ENCODE measurements at regions not wholly inside any gene's neighbourhood (a gene's known extent, or its start where the extent isn't known, plus 50 kb on each side); places are given as distances from the start of the nearest gene placed in this dataset.
"Not testable (repeated sequence)": the region's sequence is repeated elsewhere in the genome, so short reads cannot be mapped to it uniquely, and the experiment has no call there.

DNA sequence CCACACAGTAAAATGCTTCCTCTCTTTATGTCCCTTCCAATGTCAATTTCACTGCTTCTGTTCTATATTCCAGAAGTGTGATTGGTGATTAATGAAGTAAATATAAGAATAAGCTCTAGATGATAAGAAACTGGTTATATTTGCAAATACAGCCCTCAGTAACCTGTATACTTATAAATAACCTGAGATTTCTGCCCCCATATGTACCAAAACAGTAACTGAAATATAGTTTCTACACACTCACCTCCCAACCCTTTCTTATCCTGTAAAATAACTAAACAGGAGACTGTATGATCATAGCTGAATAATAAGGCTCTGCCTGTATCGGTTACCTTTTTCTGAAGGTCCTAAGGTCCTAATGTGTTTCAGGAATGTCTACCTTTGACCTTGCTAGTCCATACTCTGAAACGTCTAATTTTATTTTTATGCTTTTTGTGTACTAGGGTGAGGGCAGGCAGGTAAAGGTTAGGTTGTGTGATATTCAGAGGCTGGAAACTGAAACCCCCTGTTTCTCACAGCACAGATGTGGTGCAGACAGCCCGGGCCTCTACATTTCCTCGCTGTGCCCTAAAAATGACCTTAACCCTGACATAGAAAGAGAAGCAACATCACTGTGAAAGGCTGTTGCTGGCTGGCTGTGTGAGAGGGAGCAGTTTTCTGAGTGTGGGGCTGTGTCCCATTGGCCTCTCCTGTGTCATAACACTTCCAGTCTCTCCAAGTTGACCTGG is 378.8 kb downstream of the CENPW start:
- TF ChIP-seq, protein P1, sequence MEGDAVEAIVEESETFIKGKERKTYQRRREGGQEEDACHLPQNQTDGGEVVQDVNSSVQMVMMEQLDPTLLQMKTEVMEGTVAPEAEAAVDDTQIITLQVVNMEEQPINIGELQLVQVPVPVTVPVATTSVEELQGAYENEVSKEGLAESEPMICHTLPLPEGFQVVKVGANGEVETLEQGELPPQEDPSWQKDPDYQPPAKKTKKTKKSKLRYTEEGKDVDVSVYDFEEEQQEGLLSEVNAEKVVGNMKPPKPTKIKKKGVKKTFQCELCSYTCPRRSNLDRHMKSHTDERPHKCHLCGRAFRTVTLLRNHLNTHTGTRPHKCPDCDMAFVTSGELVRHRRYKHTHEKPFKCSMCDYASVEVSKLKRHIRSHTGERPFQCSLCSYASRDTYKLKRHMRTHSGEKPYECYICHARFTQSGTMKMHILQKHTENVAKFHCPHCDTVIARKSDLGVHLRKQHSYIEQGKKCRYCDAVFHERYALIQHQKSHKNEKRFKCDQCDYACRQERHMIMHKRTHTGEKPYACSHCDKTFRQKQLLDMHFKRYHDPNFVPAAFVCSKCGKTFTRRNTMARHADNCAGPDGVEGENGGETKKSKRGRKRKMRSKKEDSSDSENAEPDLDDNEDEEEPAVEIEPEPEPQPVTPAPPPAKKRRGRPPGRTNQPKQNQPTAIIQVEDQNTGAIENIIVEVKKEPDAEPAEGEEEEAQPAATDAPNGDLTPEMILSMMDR (conservative IDR thresholded peaks at IDR 0.05; ENCODE audit: control insufficient read depth, insufficient read depth, low read depth, low read length): no peak
- DNase-seq (ENCODE audit: low read depth): no peak
- H3K4me3 ChIP-seq (ENCODE audit: control insufficient read depth, low read depth, low read length): no peak overlapping the region

DNA sequence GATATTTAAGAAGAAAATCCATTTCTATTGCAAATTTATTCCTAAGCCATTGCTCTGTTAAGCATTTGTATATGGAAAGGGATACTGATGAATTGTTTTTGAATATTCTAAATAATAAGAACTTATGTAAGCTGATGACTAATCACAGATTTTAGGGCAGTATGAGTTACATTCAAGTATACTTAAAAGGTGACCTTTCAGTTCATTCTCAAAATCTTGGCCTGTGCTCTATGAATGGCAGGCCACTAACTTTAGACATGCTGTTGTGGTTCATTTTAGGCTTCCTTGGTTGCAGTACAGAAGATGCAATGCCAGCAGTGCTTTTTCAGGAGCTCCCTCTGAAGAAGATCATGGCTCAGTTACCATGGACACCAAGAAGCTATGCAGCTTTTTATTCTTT is 380.4 kb downstream of the CENPW start:
- TF ChIP-seq, protein P1 (conservative IDR thresholded peaks at IDR 0.05; ENCODE audit: control insufficient read depth, insufficient read depth, low read depth, low read length): no peak
- peak; percentile 48 for DNase-seq (ENCODE audit: low read depth)
- no peak overlapping the region for H3K4me3 ChIP-seq (ENCODE audit: control insufficient read depth, low read depth, low read length)

DNA sequence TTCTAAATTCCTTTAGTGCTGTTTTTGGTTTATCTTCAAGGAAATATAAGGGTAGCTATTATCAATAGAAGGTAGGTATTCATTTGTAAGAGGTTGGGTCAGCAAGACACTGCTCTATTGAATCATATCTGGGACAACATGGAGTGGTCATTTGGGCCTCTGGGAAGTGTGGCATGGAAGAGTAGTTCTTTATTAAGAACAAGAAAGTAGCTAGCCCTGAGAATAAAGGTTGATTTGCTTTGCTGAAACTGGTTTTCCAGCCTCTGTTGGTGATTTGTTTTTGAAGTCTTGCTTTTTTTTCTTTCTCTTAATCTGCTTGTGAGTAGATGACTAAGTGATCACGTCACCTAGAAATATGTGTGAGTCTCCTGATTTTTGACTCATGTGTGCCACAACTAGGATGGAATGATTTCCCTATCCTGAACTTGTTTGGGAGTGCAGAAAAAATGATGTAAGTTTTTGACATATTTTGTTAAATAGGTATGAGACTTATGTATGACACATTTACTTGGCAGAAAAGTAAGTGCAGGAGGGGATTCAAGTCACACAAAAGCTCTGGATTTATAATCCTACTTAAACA is 381.8 kb downstream of the CENPW start:
- TF ChIP-seq, protein P1 (conservative IDR thresholded peaks at IDR 0.05; ENCODE audit: control insufficient read depth, insufficient read depth, low read depth, low read length): no peak
- peak; percentile 96 for DNase-seq (ENCODE audit: low read depth)
- no peak overlapping the region for H3K4me3 ChIP-seq (ENCODE audit: control insufficient read depth, low read depth, low read length)

DNA sequence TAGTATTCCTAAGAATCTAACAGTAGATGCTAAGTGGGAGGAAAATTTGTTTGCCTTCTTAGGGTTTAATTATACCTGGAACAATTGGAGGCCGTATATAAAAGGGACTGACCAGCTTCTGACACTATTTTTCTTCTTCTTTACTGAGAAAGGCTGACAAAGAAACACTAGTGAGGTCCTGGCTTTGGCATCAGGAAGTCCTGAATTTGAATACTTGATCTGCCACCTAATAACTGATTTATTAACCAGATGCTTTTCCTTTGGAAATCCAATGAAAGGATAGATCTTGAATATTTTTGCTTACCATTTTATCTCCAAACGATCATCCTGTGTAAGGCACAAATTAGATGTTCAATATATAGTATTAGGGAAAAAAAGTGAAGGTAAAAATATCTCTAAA is 382.5 kb downstream of the CENPW start:
- no peak overlapping the region for H3K4me3 ChIP-seq (ENCODE audit: control insufficient read depth, low read depth, low read length)
- TF ChIP-seq, protein P1 (conservative IDR thresholded peaks at IDR 0.05; ENCODE audit: control insufficient read depth, insufficient read depth, low read depth, low read length): no peak
- DNase-seq (ENCODE audit: low read depth): no peak

DNA sequence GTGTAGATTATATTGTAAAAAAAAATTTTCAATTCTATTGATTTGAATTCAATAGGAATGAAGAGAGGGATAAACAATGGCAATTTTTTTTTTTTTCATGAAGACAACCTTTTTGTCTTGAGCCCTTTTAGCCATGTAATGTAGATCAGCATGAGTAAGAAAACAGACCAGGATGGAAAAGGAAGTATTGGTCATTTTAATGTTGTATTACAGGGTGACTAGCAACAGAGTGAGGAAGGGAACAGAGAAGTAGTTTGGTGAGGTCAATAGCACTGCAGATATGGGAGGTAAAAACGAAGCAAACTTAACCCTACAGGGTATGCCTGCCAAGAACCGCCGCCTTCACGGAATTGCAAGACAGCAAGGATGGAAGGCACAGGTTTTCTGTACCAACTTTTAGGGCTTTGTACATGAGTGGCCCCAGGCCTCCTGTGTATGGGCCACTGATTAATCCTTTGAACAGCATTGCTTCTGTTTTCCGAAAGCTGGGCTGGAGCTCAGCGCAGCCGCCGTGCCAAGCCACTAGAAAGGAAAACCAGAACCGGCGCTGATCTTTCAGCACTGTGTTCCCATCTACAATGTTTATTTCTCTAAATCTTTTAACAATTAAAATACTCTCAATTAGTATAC is 383.7 kb downstream of the CENPW start:
- no peak for DNase-seq (ENCODE audit: low read depth)
- TF ChIP-seq, protein P1 (conservative IDR thresholded peaks at IDR 0.05; ENCODE audit: control insufficient read depth, insufficient read depth, low read depth, low read length): no peak
- H3K4me3 ChIP-seq (ENCODE audit: control insufficient read depth, low read depth, low read length): no peak overlapping the region

DNA sequence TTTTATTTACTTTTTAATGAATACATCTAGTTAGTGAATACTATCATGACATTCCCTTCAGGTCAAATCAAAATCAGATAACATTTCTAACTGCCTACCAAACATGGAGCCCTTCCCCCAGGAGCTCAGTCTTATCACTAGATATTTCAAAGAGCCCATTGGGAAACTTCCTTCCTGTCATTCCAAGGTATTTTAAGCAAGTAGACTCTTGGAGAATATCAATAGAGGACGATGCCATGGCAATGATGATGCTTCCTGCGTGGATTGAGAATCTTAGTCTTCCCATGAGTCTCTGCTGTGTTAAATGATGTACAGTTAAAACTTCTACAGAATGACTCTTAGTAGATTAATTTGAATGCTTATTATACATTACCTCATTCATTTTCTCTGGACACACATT is 384.9 kb downstream of the CENPW start:
- TF ChIP-seq, protein P1 (conservative IDR thresholded peaks at IDR 0.05; ENCODE audit: control insufficient read depth, insufficient read depth, low read depth, low read length): no peak
- DNase-seq (ENCODE audit: low read depth): no peak
- no peak overlapping the region for H3K4me3 ChIP-seq (ENCODE audit: control insufficient read depth, low read depth, low read length)

DNA sequence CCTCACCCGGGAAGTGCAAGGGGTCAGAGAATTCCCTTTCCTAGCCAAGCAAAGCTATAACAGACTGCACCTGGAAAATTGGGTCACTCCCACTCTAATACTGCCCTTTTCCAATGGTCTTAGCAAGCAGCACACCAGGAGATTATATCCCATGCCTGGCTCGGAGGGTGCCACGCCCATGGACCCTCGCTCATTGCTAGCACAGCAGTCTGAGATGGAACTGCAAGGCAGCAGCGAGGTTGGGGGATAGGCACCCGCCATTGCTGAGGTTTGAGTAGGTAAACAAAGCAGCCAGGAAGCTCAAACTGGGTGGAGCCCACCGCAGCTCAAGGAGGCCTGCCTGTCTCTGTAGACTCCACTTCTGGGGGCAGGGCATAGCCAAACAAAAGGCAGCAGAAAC is 386.5 kb downstream of the CENPW start:
- DNase-seq (ENCODE audit: low read depth); H3K4me3 ChIP-seq (ENCODE audit: control insufficient read depth, low read depth, low read length): not testable (repeated sequence)

Data from fibroblast of mammary gland (primary cell).